ENCODE measurements at regions not wholly inside any gene's neighbourhood (a gene's known extent, or its start where the extent isn't known, plus 50 kb on each side); places are given as distances from the start of the nearest gene placed in this dataset.

DNA sequence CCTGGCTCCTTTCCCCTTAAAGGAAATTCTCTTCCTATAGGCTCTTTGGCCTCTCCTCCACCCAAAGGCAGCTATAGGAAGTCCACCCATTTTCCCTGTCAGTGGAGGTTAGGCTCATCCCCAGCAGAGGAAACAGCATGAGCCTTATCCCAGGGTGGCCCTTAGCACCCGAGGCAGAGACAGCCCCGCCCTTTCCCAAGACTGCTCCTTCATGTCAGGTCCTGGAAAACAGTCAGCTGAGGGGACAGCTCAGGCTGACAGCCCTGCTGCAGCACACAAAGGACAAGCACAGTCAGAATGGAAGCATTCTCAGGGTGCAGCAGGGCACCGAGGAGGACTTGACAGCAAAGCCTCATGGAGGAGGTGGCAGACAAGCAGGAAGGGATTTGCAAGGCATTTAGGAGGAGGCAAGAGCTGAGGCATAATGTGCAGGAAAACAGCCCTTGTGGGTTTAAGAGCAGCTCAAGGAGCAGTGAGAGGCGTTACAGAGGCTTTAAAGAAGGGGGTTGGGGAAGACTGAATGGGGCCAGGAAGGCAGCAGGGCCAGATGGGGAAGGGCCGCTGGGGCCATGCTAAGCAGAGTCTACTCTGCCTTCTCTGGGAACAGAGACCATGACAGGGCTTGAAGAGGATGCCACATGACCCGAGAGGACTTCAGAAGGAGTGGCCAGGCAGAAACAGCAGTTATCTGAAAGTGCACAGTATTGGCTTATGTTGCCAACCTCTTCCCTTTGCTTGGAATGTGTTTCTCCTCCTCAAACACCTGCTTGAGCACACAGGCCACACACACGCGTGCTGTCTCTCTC is 216.6 kb downstream of the SH3BP4 start:
- TF ChIP-seq ZNF331 (CRISPR knock-in tag; IDR thresholded peaks at IDR 0.05; ENCODE audit: low read depth), result no peak
- TF ChIP-seq CTCF (conservative IDR thresholded peaks at IDR 0.05; ENCODE audit: low read depth in 2 of 2), result no peak
- no peak for TF ChIP-seq EZH2 (IDR thresholded peaks at IDR 0.05; ENCODE audit: low read depth, unreplicated experiment)
- no peak for TF ChIP-seq POLR2AphosphoS5 (IDR thresholded peaks at IDR 0.05; ENCODE audit: low read depth)
- no peak for TF ChIP-seq CREB1 (CRISPR knock-in tag; IDR thresholded peaks at IDR 0.05; ENCODE audit: low read depth)
- TF ChIP-seq NANOG (IDR thresholded peaks at IDR 0.05; ENCODE audit: borderline replicate concordance), result no peak
- TF ChIP-seq EZH2phosphoT487 (IDR thresholded peaks at IDR 0.05; ENCODE audit: unreplicated experiment), result no peak

Data from GM23338 (cell line).